DMS79 treated with DMSO at 0.1 percent for 48 hours (cell line): ENCODE measurements at regions not wholly inside any gene's neighbourhood (a gene's known extent, or its start where the extent isn't known, plus 50 kb on each side); places are given as distances from the start of the nearest gene placed in this dataset.

ENCODE experiments used
- DNase-seq: peaks from one replicate; lab custom pipeline; 2025; lab: John Stamatoyannopoulos, UW

DNA sequence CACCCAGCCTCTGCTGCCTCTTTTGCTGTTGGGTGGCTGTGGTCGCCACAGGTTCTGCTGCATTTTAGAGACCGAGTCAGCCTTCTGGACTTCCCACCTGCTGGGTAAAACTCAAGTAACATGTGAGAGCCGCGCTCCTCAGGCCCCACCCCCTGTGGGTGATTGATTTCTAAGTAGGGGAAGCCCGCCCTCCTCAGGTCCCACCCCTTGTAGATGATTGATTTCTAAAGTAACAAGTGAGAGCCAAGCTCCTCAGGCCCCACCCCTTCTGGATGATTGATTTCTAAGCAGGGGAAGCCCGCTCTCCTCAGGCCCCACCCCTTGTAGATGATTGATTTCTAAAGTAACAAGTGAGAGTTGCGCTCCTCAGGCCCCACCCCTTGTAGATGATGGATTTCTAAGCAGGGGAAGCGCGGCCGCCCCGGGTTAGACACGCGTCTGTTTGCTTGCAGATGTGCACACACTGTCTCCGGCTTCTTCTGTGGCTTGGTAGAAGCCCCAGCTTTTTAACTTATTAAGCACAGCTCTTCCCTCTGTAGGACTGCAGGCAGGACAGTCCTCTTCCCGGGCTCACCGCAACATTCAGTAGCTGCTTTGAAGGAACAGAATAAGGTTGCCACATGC, 83.4 kb downstream of the FAM43A start:
- peak; percentile 98 for DNase-seq

DNA sequence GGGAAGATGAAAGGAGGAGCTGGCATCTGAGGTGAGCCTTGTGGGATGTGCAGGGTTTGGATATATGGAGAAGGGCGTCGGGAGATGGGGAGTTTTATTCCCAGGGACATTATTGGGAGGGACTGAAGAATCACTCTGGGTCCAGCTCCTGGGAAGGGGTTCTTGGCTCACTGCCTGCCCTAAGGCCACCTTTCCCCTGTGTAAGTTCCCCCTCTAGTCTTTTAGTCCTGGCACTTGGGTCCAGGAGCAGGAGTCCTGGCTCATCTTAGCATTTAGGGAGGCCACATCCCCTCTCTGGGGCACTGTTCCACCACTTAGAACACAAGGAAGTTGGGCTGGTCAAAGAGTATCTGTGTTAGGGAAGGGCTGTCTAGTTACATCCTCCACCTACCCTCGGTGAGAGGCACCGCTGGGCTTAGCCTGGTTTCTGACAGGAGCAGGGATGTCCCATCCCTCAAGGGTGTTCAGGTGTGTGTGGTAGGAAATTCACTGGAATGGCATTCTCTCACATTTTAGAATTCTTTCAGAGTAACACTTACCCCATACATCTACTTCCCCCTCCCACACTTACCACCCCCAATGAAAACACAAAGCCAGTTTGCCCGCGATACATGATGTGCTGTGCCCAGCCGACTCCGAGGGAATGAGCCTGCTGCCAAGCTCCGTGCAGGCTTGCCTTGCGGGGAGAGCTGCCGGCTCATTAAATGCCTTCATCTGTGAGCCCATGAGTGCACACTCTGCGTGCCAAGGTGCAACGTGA, 86.7 kb downstream of the FAM43A start:
- no peak for DNase-seq

DNA sequence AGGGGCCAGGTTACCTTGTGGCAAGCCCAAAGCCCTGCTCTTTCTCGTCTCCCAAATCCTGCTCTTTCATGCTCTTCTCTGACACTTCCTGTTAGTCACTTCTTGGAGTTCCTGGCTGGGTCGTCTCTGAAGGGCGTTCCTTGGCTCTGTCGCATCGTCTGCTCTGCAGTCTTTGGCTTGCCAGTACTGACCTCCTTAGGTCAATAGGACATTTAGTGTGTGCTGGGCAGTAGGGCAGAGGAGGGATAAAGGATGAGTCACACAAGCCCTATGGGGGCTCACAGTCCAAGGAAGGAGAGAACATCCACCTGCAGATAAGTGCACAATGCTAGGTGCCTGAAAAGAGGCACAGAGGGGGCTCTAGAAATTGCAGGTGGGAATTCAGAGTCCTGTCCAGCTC, 87.5 kb downstream of the FAM43A start:
- DNase-seq = no peak

DNA sequence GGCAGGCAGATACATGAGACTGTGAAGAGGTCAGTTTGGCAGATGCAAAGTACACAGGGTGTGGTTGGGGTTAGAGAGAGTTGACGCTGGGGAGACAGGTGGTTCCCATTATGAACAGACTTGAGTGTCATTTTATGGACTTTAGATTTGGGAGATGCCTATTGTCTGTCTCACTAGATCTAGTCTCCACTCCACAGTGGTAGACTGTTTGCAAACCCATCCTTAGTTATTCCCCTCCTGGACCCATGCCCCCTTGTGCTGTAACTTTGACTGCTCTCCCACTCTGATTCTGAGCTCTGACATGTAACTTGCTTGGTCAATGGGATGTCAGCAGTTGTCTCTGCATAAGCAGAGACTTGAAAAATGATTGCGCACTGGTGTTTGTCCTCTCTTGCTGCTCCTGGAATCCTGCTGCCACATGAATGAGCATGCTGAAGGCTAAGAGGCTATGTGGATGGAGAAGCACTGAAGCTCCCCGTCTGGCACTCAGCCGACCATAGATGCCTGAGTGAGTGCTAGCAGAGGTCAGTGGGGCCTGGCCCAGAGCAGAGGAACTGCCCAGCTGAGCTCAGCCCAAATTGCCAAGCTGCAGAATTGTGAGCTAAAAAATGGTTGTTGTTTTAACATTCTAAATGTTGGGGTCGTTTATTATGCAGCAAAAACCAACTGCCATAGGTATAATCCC, 88.2 kb downstream of the FAM43A start:
- no peak for DNase-seq

GRCh38 chr3:194775266-194775665, 89.6 kb downstream of the FAM43A start:
- no peak for DNase-seq

- no peak for DNase-seq
Observed at GRCh38 chr3:194775731-194776130, 90.0 kb downstream of the FAM43A start.

DNA sequence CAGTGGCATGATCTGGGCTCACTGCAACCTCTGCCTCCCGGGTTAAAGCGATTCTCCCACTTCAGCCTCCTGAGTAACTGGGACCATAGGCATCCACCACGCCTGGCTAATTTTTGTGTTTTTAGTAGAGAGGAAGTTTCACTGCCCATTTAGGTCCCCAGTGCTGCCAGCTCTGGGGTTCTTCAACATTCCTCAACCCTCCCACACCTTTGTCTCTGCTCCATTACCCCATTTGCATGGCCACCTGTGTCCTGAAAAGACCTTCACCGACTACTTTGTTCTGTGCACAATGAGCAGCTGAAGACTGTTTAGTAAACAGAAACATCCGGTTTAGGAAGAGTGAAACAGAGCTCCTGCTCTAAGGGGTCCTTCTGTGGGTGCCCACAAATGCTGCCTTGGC, 92.0 kb downstream of the FAM43A start:
- DNase-seq = no peak

- no peak for DNase-seq
Observed at GRCh38 chr3:194779729-194780224, 94.1 kb downstream of the FAM43A start.

DNA sequence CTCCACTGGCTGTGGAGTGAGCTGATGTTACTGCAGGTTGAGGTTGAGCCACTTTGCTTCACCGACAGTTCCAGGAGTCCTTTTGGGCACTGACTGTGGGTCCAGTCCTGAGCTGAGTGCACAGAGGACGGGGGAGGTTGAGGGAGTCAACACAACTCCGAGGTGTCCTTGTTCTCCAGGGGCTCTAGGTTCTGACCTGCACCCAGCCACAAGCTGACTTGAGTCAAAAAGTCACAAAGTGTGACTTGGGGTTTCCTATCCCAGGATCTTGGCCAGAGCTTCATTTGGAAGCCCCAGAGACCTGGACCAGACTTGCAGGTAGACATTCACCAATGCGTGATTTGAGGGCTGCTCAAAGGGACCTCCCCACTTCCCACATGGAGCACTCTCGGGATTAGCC, 95.0 kb downstream of the FAM43A start:
- no peak for DNase-seq

GRCh38 chr3:194781617-194782016, 95.9 kb downstream of the FAM43A start:
- DNase-seq = no peak

DNA sequence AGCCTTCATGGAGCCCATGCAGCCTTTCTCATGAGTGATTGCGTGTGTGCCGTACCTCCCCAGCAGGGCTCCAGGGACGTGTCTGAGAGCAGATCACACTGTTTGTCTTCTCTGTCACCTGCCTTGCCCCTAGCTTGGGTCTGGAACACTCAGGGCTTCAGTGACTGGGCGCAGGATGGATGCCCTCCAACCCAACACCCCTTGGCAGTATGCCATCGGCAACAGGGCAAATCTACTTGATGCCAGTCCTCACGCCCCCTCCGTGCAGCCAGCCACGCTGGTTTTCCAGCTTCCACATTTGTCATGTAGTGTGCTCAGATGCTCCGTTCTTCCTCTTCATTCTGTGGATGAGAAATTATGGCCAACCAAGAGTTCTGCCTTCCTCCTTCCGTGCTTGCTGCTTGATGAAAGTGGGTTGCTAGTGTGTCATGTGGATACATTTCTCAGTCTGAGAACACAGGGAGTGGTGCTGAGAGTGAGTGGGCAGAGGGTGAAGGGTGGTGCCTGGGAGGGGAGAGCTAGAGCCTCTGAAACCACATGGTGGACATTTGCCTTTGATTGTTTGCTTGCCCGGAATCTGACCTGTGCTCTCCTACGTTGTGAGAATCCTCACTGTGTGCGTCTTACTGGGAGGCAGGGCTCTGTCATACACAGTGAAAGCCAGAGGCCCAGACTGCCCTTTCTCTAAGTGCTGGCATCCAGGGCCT, 97.2 kb downstream of the FAM43A start:
- DNase-seq = no peak

GRCh38 chr3:194784361-194784760, 98.7 kb downstream of the FAM43A start:
- no peak for DNase-seq

DNA sequence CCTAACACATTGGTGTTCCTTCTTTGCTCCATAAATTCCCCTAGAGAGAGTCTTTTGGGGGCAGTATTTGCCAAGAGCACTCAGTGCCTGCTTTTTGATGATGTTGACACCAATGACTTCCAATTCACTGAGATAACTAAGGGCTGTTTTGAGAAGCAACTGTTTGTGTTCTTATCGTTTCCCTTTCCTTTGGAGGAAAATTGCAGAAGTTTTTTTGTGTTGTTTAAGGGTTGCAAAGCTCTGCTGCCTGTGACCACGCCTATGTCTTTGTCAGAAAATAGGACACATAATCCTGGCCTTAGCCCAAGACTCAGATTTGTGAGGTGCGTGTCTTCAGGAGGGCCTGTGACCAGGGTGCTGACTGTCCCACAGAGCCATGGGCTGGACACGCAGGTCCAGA, 99.6 kb downstream of the FAM43A start:
- no peak for DNase-seq

DNA sequence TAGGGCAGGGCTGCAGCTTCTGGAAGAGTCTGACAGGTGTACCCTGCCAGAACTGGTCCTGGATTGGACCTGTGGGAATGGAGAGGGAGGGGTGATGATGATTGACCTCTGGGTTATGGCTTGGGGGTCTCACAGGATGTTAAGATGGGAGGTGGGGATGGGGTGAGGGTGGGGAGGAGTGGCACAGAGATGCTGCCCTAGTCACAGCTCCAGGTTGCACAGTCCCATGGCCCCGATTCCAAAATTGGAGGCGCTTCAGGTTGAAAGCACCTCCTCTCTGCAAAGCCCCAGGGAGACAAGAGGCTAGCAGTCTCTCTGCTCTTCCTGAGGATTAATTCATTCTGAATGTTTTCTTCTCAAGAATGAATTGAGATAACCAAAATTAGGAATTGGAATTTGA, 101.4 kb downstream of the FAM43A start:
- DNase-seq = no peak

DNA sequence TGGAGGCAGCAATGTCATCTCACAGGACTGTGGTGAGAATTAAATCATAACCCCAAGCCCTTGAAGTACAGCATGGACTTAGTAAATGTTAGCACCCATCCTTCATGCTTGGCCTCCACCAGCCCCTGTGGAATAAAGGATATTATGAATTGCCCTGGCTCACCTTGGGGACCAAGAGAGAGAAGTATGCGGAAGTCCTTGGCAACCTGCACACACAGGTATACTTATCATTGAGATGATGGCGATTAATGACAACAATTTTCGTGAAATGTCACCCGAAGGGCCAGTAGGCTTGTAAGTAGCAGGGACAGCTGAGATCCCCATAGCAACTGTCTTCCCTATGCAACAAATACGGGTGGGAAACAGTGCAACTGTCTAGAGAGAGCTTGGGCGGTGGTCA, 102.0 kb downstream of the FAM43A start:
- no peak for DNase-seq

DNA sequence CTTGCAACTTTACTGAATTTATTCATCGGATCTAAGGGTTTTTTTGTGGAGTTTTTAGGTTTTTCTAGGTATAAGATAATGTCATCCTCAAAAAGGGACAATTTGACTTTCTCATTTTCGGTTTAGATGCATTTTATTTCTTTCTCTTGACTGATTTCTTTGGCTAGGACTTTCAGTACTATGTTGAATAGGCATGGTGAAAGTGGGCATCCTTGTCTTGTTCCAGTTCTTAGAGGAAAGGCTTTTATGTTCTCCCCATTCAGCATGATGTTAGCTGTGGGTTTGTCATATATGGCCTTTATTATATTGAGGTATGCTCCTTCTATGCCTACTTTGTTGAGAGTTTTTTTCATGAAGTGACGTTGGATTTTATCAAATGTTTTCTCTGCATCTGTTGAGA, 106.7 kb downstream of the FAM43A start:
- DNase-seq = no peak

DNA sequence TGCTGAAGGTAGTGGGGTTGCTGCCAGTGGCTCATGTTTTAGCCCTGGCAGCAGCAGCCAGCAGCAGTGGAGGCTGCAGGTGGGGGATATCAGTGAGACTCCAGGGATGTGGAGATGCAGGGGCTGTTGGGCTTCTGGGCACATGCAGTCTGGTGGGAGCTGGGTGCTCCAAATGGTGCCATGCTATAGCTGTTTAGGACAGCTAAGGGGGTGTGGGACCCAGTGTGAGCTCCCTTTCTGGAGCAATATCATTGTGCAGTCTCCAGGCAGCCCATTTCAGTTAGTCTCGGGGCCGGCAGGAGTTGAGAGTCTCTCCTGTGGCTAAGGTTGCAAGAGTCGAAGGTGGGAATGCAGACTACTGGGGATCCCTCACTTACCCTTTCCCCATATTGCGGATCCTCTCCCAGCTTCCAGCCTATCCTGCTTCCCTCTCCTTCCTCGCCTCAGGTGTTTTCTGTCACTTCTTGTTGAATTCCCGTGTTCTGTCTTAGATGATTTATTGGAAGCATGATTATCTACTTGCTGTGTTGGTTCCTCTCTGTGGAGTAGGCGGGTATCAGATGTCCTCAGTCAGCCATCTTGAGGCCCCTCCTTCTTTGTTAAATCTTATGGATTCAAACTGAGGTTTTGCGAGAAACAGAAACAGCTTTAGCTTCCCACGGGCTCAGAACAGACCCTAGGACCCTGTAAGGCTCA, 112.0 kb downstream of the FAM43A start:
- no peak for DNase-seq

DNA sequence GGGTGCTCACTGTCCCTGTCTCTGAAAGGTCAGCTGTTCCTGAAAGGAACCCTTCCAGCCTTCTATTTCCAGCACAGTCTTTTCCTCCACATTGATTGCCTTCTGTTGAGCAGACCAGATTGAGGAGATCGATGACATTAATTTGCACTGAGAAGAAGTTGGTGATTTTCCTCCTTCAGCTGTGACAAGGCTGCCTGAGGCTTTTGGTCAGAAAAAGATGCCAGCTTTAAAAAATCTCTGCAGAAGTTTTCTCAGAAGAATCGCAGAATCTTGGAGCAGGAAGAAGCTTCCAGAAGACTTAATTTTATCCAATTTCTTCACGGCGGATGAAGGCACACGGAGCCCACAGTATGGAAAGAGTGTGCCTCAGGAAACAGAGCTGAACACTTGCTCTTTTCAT, 112.8 kb downstream of the FAM43A start:
- DNase-seq = no peak

GRCh38 chr3:194800002-194800401, 114.3 kb downstream of the FAM43A start:
- DNase-seq = no peak

DNA sequence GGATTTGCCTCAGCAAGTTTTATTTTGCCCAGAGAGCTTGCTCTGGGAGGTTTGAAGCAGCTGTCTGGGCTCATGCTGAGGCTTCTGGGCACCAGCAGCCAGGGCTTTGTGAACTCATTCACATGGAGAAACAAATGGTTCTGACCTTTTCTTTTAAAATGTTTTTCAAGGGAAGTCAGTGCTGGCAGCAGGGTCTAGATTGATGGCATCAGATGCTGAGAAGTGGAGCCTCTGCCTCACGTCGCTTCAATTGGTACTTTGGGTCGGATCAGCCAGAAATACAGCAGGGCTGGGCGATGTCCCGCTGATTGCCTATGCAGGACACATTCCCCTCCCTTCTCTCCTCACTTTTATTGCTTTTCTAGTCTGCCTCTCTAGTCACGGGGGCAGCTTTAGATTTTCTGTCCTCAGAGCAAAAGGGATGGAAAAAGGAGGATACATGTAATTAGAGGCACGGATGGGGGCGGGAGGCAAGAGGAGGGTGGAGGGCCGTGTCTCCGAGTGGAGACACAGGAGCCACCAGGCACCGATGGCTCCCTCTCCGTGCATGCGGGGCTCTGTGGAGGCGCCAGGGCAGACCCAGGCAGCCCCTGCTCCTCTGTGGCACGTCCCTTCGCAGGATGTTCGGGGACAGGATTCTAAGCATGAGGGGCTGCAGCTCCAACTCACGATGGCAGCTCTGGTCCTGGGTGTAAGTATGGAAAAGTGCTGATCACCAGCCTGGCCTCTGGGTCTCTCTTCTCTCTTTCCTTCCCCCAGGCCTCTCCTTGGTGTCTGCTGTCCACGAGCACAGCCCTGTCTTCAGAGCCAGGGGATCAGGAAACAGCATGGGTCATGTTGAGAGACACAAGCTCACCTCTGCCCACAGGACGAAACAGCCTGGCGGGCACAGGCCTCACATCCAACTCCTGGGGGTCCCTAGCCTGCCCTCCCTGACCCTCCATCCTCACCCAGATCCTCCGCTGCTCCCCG, 116.1 kb downstream of the FAM43A start:
- DNase-seq = no peak

DNA sequence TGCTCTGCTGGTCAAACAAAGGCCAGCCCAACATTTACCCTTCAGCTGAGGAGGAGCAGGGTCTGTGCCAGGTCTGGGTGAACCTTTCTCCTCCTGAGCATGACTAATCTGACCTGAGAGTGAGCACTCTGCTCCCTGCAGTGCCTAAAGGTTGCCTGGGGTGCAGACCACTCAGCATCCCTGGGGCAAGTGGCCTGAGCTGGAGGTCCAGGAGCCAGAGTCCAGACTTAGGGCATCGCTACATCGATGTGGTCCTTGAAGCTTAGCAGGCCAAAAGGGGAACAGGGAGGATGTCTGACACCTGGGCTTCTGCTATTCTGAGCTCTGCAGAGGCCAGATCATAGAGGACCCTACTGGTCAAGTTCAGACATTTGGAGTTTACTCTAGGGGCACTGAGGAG, 119.1 kb downstream of the FAM43A start:
- DNase-seq = no peak
